K562 (cell line): ENCODE measurements at regions not wholly inside any gene's neighbourhood (a gene's known extent, or its start where the extent isn't known, plus 50 kb on each side); places are given as distances from the start of the nearest gene placed in this dataset.

Experiments
- ZBTB7A ChIP-seq: IDR thresholded peaks from 2 replicates; pipeline ENCODE4 v1.6.1; 2011; ENCODE audit warnings: low read depth, mild to moderate bottlenecking, low read length, moderate library complexity, borderline replicate concordance; ENCODE audit not compliant: control insufficient read depth
- ZNF253 ChIP-seq: fragments of 250-450 bp; sonication (Bioruptor Pico); conservative IDR thresholded peaks from 2 replicates; pipeline ENCODE4 v1.6.1; 2021; ENCODE audit warnings: mild to moderate bottlenecking

DNA sequence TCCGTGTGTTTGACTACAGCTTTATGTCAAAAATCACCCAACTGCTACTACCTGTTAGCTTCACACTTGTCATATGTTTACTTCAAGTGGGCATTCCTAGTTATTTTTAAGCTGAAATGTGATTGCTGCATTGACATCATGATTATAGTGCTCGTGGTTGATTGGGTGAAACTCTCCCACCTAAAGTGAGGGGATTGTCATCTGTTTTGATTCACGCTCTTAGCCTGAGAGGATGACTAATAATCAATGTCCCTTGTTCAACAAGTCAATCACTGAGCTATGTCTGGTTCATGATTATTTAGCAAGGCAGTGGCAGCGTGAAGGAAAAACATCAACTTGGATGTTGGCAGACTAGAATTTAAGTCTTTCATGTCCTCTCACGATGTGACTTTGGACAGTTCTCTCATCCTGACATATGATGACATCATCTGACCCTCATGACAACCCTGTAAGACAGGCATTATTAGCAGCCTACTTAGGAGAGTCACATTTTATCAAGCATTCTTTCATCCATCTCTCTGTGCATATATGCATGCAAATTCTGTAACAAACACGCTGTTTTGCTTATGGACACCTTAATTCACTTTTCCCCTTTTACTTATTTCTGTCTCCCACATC, 352.6 kb upstream of the ZMIZ1 start:
- no peak for TF ChIP-seq ZNF253
- no peak for TF ChIP-seq ZBTB7A
